Activated naive CD4-positive, alpha-beta T cell treated with anti-CD3 and anti-CD28 coated beads for 36 hours (primary cell): ENCODE measurements at regions not wholly inside any gene's neighbourhood (a gene's known extent, or its start where the extent isn't known, plus 50 kb on each side); places are given as distances from the start of the nearest gene placed in this dataset.
A peak's percentile ranks its signal among the peaks of the same experiment; 100 is the strongest.

ENCODE experiments used
- CTCF ChIA-PET: fragments of 350-600 bp; sonication (Branson Sonifier 250); formaldehyde crosslinking; loops from one replicate; lab custom pipeline; 2021; ENCODE audit warnings: antibody characterized with exemption; lab: Charles Lee
- DNase-seq: peaks from one replicate; pipeline ENCODE4 v3.0.0-alpha.2; 2020
- H3K27ac Mint-ChIP-seq: one replicate; pipeline ENCODE4 v1.8.0; 2021; ENCODE audit warnings: mild to moderate bottlenecking, mixed read lengths
- H3K27me3 Mint-ChIP-seq: one replicate; pipeline ENCODE4 v1.8.0; 2021; ENCODE audit warnings: low read depth, mixed read lengths
- H3K36me3 Mint-ChIP-seq: one replicate; pipeline ENCODE4 v1.8.0; 2021; ENCODE audit warnings: low read depth, mixed read lengths
- H3K4me1 Mint-ChIP-seq: one replicate; pipeline ENCODE4 v1.8.0; 2021; ENCODE audit warnings: low read depth, mixed read lengths
- H3K4me3 Mint-ChIP-seq: one replicate; pipeline ENCODE4 v1.8.0; 2021; ENCODE audit warnings: mild to moderate bottlenecking, moderate library complexity, mixed read lengths
- H3K9me3 Mint-ChIP-seq: one replicate; pipeline ENCODE4 v1.8.0; 2021; ENCODE audit warnings: mixed read lengths
- intact Hi-C: fragments of 100-400 bp; cut with micrococcal nuclease; formaldehyde crosslinking; loops from one replicate; pipeline ENCODE4 v1.15.1; 2023

- no peaks in the 10 kb centered on the region for H3K4me1 Mint-ChIP-seq
- H3K36me3 Mint-ChIP-seq: no peaks in the 10 kb centered on the region
- no peaks in the 10 kb centered on the region for H3K27me3 Mint-ChIP-seq
- intact Hi-C loops: no loop called here
- CTCF ChIA-PET: no interaction called here
- no peaks in the 10 kb centered on the region for H3K9me3 Mint-ChIP-seq
- H3K4me3 Mint-ChIP-seq: no peak overlapping the region
- no peak for DNase-seq
- no peak overlapping the region for H3K27ac Mint-ChIP-seq
Measured at GRCh38 chr4:37771771-37772170, 54.7 kb upstream of the PGM2 start.

- Mint-ChIP-seq H3K27me3 (no peaks in the 10 kb centered on the region), H3K4me3 (no peak overlapping the region), H3K4me1 (peaks cover 7% of the 10 kb centered on the region), H3K27ac (no peak overlapping the region), H3K36me3 (no peaks in the 10 kb centered on the region), H3K9me3 (no peaks in the 10 kb centered on the region)
- CTCF ChIA-PET: no interaction called here
- intact Hi-C loops: no loop called here
- no peak for DNase-seq
Measured at GRCh38 chr4:37770016-37770415, 56.5 kb upstream of the PGM2 start.

- Mint-ChIP-seq H3K4me3 (no peak overlapping the region), H3K4me1 (peaks cover 7% of the 10 kb centered on the region), H3K27me3 (no peaks in the 10 kb centered on the region), H3K36me3 (no peaks in the 10 kb centered on the region), H3K9me3 (no peaks in the 10 kb centered on the region), H3K27ac (no peak overlapping the region)
- CTCF ChIA-PET: no interaction called here
- no peak for DNase-seq
- intact Hi-C loops: no loop called here
Measured at GRCh38 chr4:37769391-37769989, 57.0 kb upstream of the PGM2 start.

- H3K4me1 Mint-ChIP-seq: peaks cover 7% of the 10 kb centered on the region
- DNase-seq: no peak
- H3K27ac Mint-ChIP-seq: no peak overlapping the region
- H3K4me3 Mint-ChIP-seq: no peak overlapping the region
- intact Hi-C loops: no loop called here
- no peaks in the 10 kb centered on the region for H3K9me3 Mint-ChIP-seq
- no peaks in the 10 kb centered on the region for H3K27me3 Mint-ChIP-seq
- CTCF ChIA-PET: interaction anchor here (0.8 kb wide), 1 partner anchor 165 kb away, joined by 3 read pairs; no protein-coding TSS in a partner anchor
- H3K36me3 Mint-ChIP-seq: no peaks in the 10 kb centered on the region
Measured at GRCh38 chr4:37767546-37767945, 58.9 kb upstream of the PGM2 start.

GRCh38 chr4:37767019-37767418 is 59.5 kb upstream of the PGM2 start:
- DNase-seq: no peak
- Mint-ChIP-seq H3K4me1 (peaks cover 7% of the 10 kb centered on the region), H3K27me3 (no peaks in the 10 kb centered on the region), H3K27ac (no peak overlapping the region), H3K9me3 (no peaks in the 10 kb centered on the region), H3K36me3 (no peaks in the 10 kb centered on the region), H3K4me3 (no peak overlapping the region)
- CTCF ChIA-PET: interaction anchor here (0.8 kb wide), 1 partner anchor 164 kb away, joined by 3 read pairs; no protein-coding TSS in a partner anchor
- intact Hi-C loops: no loop called here

GRCh38 chr4:37765741-37766140 is 60.7 kb upstream of the PGM2 start:
- Mint-ChIP-seq H3K27me3 (no peaks in the 10 kb centered on the region), H3K36me3 (no peaks in the 10 kb centered on the region), H3K27ac (peak overlapping the region; percentile 51), H3K4me3 (no peak overlapping the region), H3K9me3 (no peaks in the 10 kb centered on the region), H3K4me1 (peaks cover 7% of the 10 kb centered on the region)
- CTCF ChIA-PET: interaction anchor here (1.9 kb wide), 1 partner anchor 12 kb away, joined by 5 read pairs; no protein-coding TSS in a partner anchor
- no peak for DNase-seq
- intact Hi-C loops: loop anchor here (1.0 to 2.0 kb wide), 2 partner anchors 49 to 79 kb away; partner anchors contain the start of gene RELL1

GRCh38 chr4:37763831-37764230 is 62.7 kb upstream of the PGM2 start:
- H3K9me3 Mint-ChIP-seq: no peaks in the 10 kb centered on the region
- no peak overlapping the region for H3K4me3 Mint-ChIP-seq
- intact Hi-C loops: loop anchor here (2.0 kb wide), 1 partner anchor 77 kb away; the partner anchor contains the start of gene RELL1
- H3K4me1 Mint-ChIP-seq: peaks cover 7% of the 10 kb centered on the region
- H3K27me3 Mint-ChIP-seq: no peaks in the 10 kb centered on the region
- DNase-seq: no peak
- CTCF ChIA-PET: interaction anchor here (1.8 kb wide), 1 partner anchor 161 kb away, joined by 9 read pairs; no protein-coding TSS in a partner anchor
- H3K27ac Mint-ChIP-seq: no peak overlapping the region
- no peaks in the 10 kb centered on the region for H3K36me3 Mint-ChIP-seq

GRCh38 chr4:37762991-37763368 is 63.5 kb upstream of the PGM2 start:
- no peak overlapping the region for H3K4me3 Mint-ChIP-seq
- no peak overlapping the region for H3K27ac Mint-ChIP-seq
- H3K27me3 Mint-ChIP-seq: no peaks in the 10 kb centered on the region
- DNase-seq: no peak
- no peaks in the 10 kb centered on the region for H3K36me3 Mint-ChIP-seq
- peaks cover 15% of the 10 kb centered on the region for H3K4me1 Mint-ChIP-seq
- no peaks in the 10 kb centered on the region for H3K9me3 Mint-ChIP-seq
- CTCF ChIA-PET: interaction anchor here (1.8 kb wide), 1 partner anchor 160 kb away, joined by 9 read pairs; no protein-coding TSS in a partner anchor
- intact Hi-C loops: no loop called here

GRCh38 chr4:37762294-37762990 is 64.0 kb upstream of the PGM2 start:
- Mint-ChIP-seq H3K27me3 (no peaks in the 10 kb centered on the region), H3K4me1 (peaks cover 21% of the 10 kb centered on the region), H3K27ac (no peak overlapping the region), H3K36me3 (no peaks in the 10 kb centered on the region), H3K4me3 (no peak overlapping the region), H3K9me3 (no peaks in the 10 kb centered on the region)
- intact Hi-C loops: no loop called here
- peak; percentile 30 for DNase-seq
- CTCF ChIA-PET: interaction anchor here (0.6 to 1.8 kb wide), 3 partner anchors 42 to 159 kb away, joined by 3 to 9 read pairs (median 5); no protein-coding TSS in a partner anchor

GRCh38 chr4:37760840-37761239 is 65.6 kb upstream of the PGM2 start:
- CTCF ChIA-PET: no interaction called here
- Mint-ChIP-seq H3K27me3 (no peaks in the 10 kb centered on the region), H3K9me3 (no peaks in the 10 kb centered on the region), H3K4me3 (no peak overlapping the region), H3K36me3 (no peaks in the 10 kb centered on the region), H3K4me1 (peaks cover 20% of the 10 kb centered on the region), H3K27ac (no peak overlapping the region)
- DNase-seq: no peak
- intact Hi-C loops: no loop called here

- Mint-ChIP-seq H3K36me3 (no peaks in the 10 kb centered on the region), H3K9me3 (no peaks in the 10 kb centered on the region), H3K27ac (no peak overlapping the region), H3K4me3 (no peak overlapping the region), H3K27me3 (no peaks in the 10 kb centered on the region), H3K4me1 (peaks cover 17% of the 10 kb centered on the region)
- CTCF ChIA-PET: no interaction called here
- intact Hi-C loops: loop anchor here (2.0 kb wide), 1 partner anchor 67 kb away; the partner anchor contains the start of gene PGM2
- no peak for DNase-seq
Measured at GRCh38 chr4:37759833-37760232, 66.7 kb upstream of the PGM2 start.

GRCh38 chr4:37758226-37758625 is 68.3 kb upstream of the PGM2 start:
- Mint-ChIP-seq H3K4me3 (no peak overlapping the region), H3K36me3 (no peaks in the 10 kb centered on the region), H3K27ac (no peak overlapping the region), H3K9me3 (no peaks in the 10 kb centered on the region), H3K4me1 (peaks cover 26% of the 10 kb centered on the region), H3K27me3 (no peaks in the 10 kb centered on the region)
- CTCF ChIA-PET: no interaction called here
- intact Hi-C loops: loop anchor here (2.0 kb wide), 1 partner anchor 69 kb away; the partner anchor contains the start of gene PGM2
- peak; percentile 15 for DNase-seq
